Neuronal stem cell (in vitro differentiated cells): ENCODE measurements at regions not wholly inside any gene's neighbourhood (a gene's known extent, or its start where the extent isn't known, plus 50 kb on each side); places are given as distances from the start of the nearest gene placed in this dataset.

Experiments
- DNase-seq: peaks from one replicate; pipeline ENCODE4 v3.0.0-alpha.2; 2013; ENCODE audit warnings: low spot score
- H2AFZ ChIP-seq: one replicate; pipeline ENCODE4 v1.6.1; 2013; ENCODE audit warnings: mild to moderate bottlenecking, low read length, inconsistent platforms
- H2AK5ac ChIP-seq: 2 replicates; pipeline ENCODE4 v1.6.1; 2013; ENCODE audit warnings: low read depth, mild to moderate bottlenecking, inconsistent platforms, low read length, moderate library complexity, mixed read lengths
- H2BK120ac ChIP-seq: 2 replicates; pipeline ENCODE4 v1.6.1; 2013; ENCODE audit warnings: low read depth, mild to moderate bottlenecking, inconsistent platforms, low read length, moderate library complexity, mixed read lengths
- H2BK12ac ChIP-seq: one replicate; pipeline ENCODE4 v1.6.1; 2013; ENCODE audit warnings: low read length, inconsistent platforms
- H2BK15ac ChIP-seq: 2 replicates; pipeline ENCODE4 v1.6.1; 2013; ENCODE audit warnings: mild to moderate bottlenecking, low read length, inconsistent platforms, mixed read lengths
- H2BK5ac ChIP-seq: one replicate; pipeline ENCODE4 v1.6.1; 2013; ENCODE audit warnings: inconsistent platforms, mild to moderate bottlenecking, low read length, moderate library complexity
- H3K14ac ChIP-seq: one replicate; pipeline ENCODE4 v1.6.1; 2013; ENCODE audit warnings: low read length, inconsistent platforms
- H3K18ac ChIP-seq: 2 replicates; pipeline ENCODE4 v1.6.1; 2013; ENCODE audit warnings: low read length, inconsistent platforms
- H3K23ac ChIP-seq: 2 replicates; pipeline ENCODE4 v1.6.1; 2013; ENCODE audit warnings: low read depth, mild to moderate bottlenecking, mixed read lengths, low read length, inconsistent platforms; ENCODE audit not compliant: poor library complexity
- H3K27ac ChIP-seq: replicated peaks from 3 replicates; pipeline ENCODE4 v1.5.1; 2013; ENCODE audit warnings: low read length, inconsistent platforms
- H3K27me3 ChIP-seq, 3 experiments: 2 replicates each; pipeline ENCODE4 v1.6.1; 2013; ENCODE audit warnings: low read length in 3 of 3, mild to moderate bottlenecking in 2 of 3, inconsistent platforms in 1 of 3, low read depth in 1 of 3, mixed read lengths in 1 of 3, moderate library complexity in 1 of 3; ENCODE audit not compliant: control insufficient read depth in 3 of 3, insufficient read depth in 3 of 3
- H3K36me3 ChIP-seq, 2 donors: replicated peaks in 1 of 2; 2 replicates each; pipeline ENCODE4 v1.6.1; 2013; ENCODE audit warnings: low read length in 2 of 2; ENCODE audit not compliant: control insufficient read depth in 2 of 2, insufficient read depth in 2 of 2
- H3K4ac ChIP-seq: 2 replicates; pipeline ENCODE4 v1.6.1; 2013; ENCODE audit warnings: inconsistent platforms, mild to moderate bottlenecking, low read length, moderate library complexity
- H3K4me1 ChIP-seq, 2 donors: 1 replicate in 1 of 2; 2 replicates in 1 of 2; pipeline ENCODE4 v1.6.1; 2013; ENCODE audit warnings: low read length in 2 of 2, low read depth in 1 of 2; ENCODE audit not compliant: control insufficient read depth in 2 of 2, insufficient read depth in 1 of 2
- H3K4me2 ChIP-seq: one replicate; pipeline ENCODE4 v1.6.1; 2013; ENCODE audit warnings: mild to moderate bottlenecking, low read length, inconsistent platforms; ENCODE audit not compliant: insufficient read depth, poor library complexity, severe bottlenecking
- H3K4me3 ChIP-seq, 2 donors: 2 replicates each; pipeline ENCODE4 v1.5.1; 2013; ENCODE audit warnings: low read length in 2 of 2, mild to moderate bottlenecking in 2 of 2, inconsistent platforms in 1 of 2, moderate library complexity in 1 of 2
- H3K79me1 ChIP-seq: one replicate; pipeline ENCODE4 v1.6.1; 2013; ENCODE audit warnings: low read depth, mild to moderate bottlenecking, inconsistent platforms, low read length, moderate library complexity
- H3K9ac ChIP-seq: one replicate; pipeline ENCODE4 v1.6.1; 2013; ENCODE audit warnings: mild to moderate bottlenecking, low read depth, low read length, inconsistent platforms; ENCODE audit not compliant: poor library complexity
- H3K9me3 ChIP-seq, 2 donors: replicated peaks in 1 of 2; 2 replicates each; pipeline versions ENCODE3 to v1.6.1; 2013; ENCODE audit warnings: low read length in 2 of 2, mild to moderate bottlenecking in 2 of 2, inconsistent platforms in 1 of 2, low read depth in 1 of 2, mixed read lengths in 1 of 2, moderate library complexity in 1 of 2; ENCODE audit not compliant: control insufficient read depth in 2 of 2, insufficient read depth in 1 of 2
- H4K8ac ChIP-seq: one replicate; pipeline ENCODE4 v1.6.1; 2013; ENCODE audit warnings: low read depth, mild to moderate bottlenecking, inconsistent platforms, low read length, moderate library complexity
- H4K91ac ChIP-seq: one replicate; pipeline ENCODE4 v1.6.1; 2013; ENCODE audit warnings: low read length, low read depth, mild to moderate bottlenecking, inconsistent platforms; ENCODE audit not compliant: poor library complexity
- WGBS, 2 donors: extraction: QIAGEN DNeasy Blood & Tissue Kit; methylation state at CpG; one replicate each; pipeline ENCODE4 v1.1.7; 2013; ENCODE audit warnings: missing lambda C conversion rate in 2 of 2, mixed read lengths in 1 of 2; ENCODE audit not compliant: insufficient read length in 2 of 2, insufficient replicate concordance in 1 of 2; ENCODE audit errors: extremely low coverage in 2 of 2; 5-methylcytosine and 5-hydroxymethylcytosine counted together

GRCh38 chr5:96573513-96573894 is 88.7 kb upstream of the CAST start:
- Histone ChIP-seq H3K27me3 (no peaks in the 10 kb centered on the region), H3K9me3 (no peaks in the 10 kb centered on the region), H3K14ac (no peak overlapping the region), H3K27ac (no peak overlapping the region), H2BK15ac (no peak overlapping the region), H3K4me2 (no peak overlapping the region), H2BK5ac (no peak overlapping the region), H2BK12ac (no peak overlapping the region), H3K4me1 (peaks cover 0 to 1% of the 10 kb centered on the region in 2 donors), H3K36me3 (no peaks in the 10 kb centered on the region), H3K79me1 (no peaks in the 10 kb centered on the region), H2AK5ac (no peak overlapping the region), H4K8ac (no peak overlapping the region), H2AFZ (no peak overlapping the region), H3K23ac (no peak overlapping the region), H3K18ac (no peak overlapping the region), H3K9ac (no peak overlapping the region), H2BK120ac (no peak overlapping the region), H3K4me3 (no peak overlapping the region), H3K4ac (no peak overlapping the region), H4K91ac (no peak overlapping the region)
- no peak for DNase-seq

DNA sequence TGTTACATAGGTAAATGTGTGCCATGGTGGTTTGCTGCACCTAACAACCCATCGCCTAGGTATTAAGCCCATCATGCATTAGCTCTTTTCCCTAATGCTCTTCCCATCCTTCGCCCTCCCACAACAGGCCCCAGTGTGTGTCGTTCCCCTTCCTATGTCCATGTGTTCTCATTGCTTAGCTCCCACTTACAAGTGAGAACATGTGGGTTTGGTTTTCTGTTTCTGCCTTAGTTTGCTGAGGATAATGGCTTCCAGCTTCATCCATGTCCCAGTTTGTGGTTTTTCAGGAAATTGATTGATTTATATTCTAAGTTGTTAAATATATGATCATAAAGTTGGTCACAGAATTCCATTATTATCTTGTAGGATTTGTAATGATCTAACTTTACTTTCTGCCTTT is 85.3 kb upstream of the CAST start:
- H3K79me1 ChIP-seq, result no peaks in the 10 kb centered on the region
- H3K4me2 ChIP-seq, result no peak overlapping the region
- H2BK12ac ChIP-seq, result no peak overlapping the region
- peaks cover 0 to 4% (median 0%) of the 10 kb centered on the region in 3 experiments for H3K27me3 ChIP-seq
- no peak overlapping the region for H3K14ac ChIP-seq
- no peak overlapping the region for H2AFZ ChIP-seq
- H2BK15ac ChIP-seq, result no peak overlapping the region
- no peak overlapping the region for H3K4me3 ChIP-seq
- WGBS, 2 donors, result no CpG with 5 or more reads among the region's 3 CpGs
- H3K4ac ChIP-seq, result no peak overlapping the region
- H3K18ac ChIP-seq, result no peak overlapping the region
- H3K36me3 ChIP-seq, result no peaks in the 10 kb centered on the region
- no peak for DNase-seq
- no peak overlapping the region for H4K91ac ChIP-seq
- no peak overlapping the region for H3K27ac ChIP-seq
- no peak overlapping the region for H3K9ac ChIP-seq
- no peak overlapping the region for H3K23ac ChIP-seq
- no peaks in the 10 kb centered on the region for H3K4me1 ChIP-seq
- H4K8ac ChIP-seq, result no peak overlapping the region
- no peak overlapping the region for H2AK5ac ChIP-seq
- no peaks in the 10 kb centered on the region for H3K9me3 ChIP-seq
- no peak overlapping the region for H2BK5ac ChIP-seq
- no peak overlapping the region for H2BK120ac ChIP-seq

GRCh38 chr5:96577909-96578308 is 84.3 kb upstream of the CAST start:
- no peak overlapping the region for H3K9ac ChIP-seq
- H3K27ac ChIP-seq, result no peak overlapping the region
- H3K36me3 ChIP-seq, result no peaks in the 10 kb centered on the region
- no peak overlapping the region for H3K4me2 ChIP-seq
- H3K18ac ChIP-seq, result no peak overlapping the region
- no peak overlapping the region for H4K91ac ChIP-seq
- no peak overlapping the region for H3K4ac ChIP-seq
- H3K23ac ChIP-seq, result no peak overlapping the region
- H2BK12ac ChIP-seq, result no peak overlapping the region
- no peak overlapping the region for H2BK5ac ChIP-seq
- H3K14ac ChIP-seq, result no peak overlapping the region
- H3K4me1 ChIP-seq, result no peaks in the 10 kb centered on the region
- H2AFZ ChIP-seq, result no peak overlapping the region
- no peak overlapping the region for H2BK15ac ChIP-seq
- no peaks in the 10 kb centered on the region for H3K79me1 ChIP-seq
- peaks cover 0 to 4% (median 0%) of the 10 kb centered on the region in 3 experiments for H3K27me3 ChIP-seq
- no peak overlapping the region for H2BK120ac ChIP-seq
- no peak overlapping the region for H4K8ac ChIP-seq
- no peaks in the 10 kb centered on the region for H3K9me3 ChIP-seq
- no peak overlapping the region for H2AK5ac ChIP-seq
- no peak for DNase-seq
- H3K4me3 ChIP-seq, result no peak overlapping the region

GRCh38 chr5:96579711-96580110 is 82.5 kb upstream of the CAST start:
- WGBS, 2 donors, result no CpG with 5 or more reads among the region's 2 CpGs
- Histone ChIP-seq H4K8ac (no peak overlapping the region), H3K4me3 (no peak overlapping the region), H3K9ac (no peak overlapping the region), H3K4ac (no peak overlapping the region), H3K4me1 (no peaks in the 10 kb centered on the region), H3K79me1 (no peaks in the 10 kb centered on the region), H2BK15ac (no peak overlapping the region), H2AK5ac (no peak overlapping the region), H2BK5ac (no peak overlapping the region), H2BK120ac (no peak overlapping the region), H3K18ac (no peak overlapping the region), H4K91ac (no peak overlapping the region), H3K14ac (no peak overlapping the region), H3K4me2 (no peak overlapping the region), H3K27ac (no peak overlapping the region), H2AFZ (no peak overlapping the region), H3K9me3 (peaks cover 0 to 2% of the 10 kb centered on the region in 2 donors), H3K23ac (no peak overlapping the region), H3K36me3 (no peaks in the 10 kb centered on the region), H2BK12ac (no peak overlapping the region), H3K27me3 (peaks cover 0 to 4% (median 0%) of the 10 kb centered on the region in 3 experiments)
- no peak for DNase-seq
